HEK293T (cell line): ENCODE measurements at regions not wholly inside any gene's neighbourhood (a gene's known extent, or its start where the extent isn't known, plus 50 kb on each side); places are given as distances from the start of the nearest gene placed in this dataset.

Source experiments
- BHLHE40 ChIP-seq: fragments of 450-650 bp; IDR thresholded peaks from 2 replicates; pipeline ENCODE4 v1.6.1; 2016; ENCODE audit warnings: mild to moderate bottlenecking, moderate library complexity, borderline replicate concordance
- ELF4 ChIP-seq: fragments of 450-650 bp; IDR thresholded peaks from 2 replicates; pipeline ENCODE4 v1.6.1; 2017; ENCODE audit warnings: antibody characterized with exemption
- FOXA1 ChIP-seq: fragments of 450-650 bp; IDR thresholded peaks from 2 replicates; pipeline ENCODE4 v1.6.1; 2016; ENCODE audit warnings: mild to moderate bottlenecking
- FOXK2 ChIP-seq: fragments of 450-650 bp; IDR thresholded peaks from 2 replicates; pipeline ENCODE4 v1.6.1; 2016; ENCODE audit warnings: mild to moderate bottlenecking
- FOXM1 ChIP-seq: fragments of 450-650 bp; IDR thresholded peaks from 2 replicates; pipeline ENCODE4 v1.6.1; 2017; ENCODE audit warnings: mild to moderate bottlenecking, borderline replicate concordance
- L3MBTL2 ChIP-seq: fragments of 450-650 bp; conservative IDR thresholded peaks from 2 replicates; pipeline ENCODE4 v1.6.1; 2016; ENCODE audit warnings: mild to moderate bottlenecking
- SP1 ChIP-seq: fragments of 450-650 bp; IDR thresholded peaks from 2 replicates; pipeline ENCODE4 v1.6.1; 2017
- SUZ12 ChIP-seq: fragments of 450-650 bp; IDR thresholded peaks from 2 replicates; pipeline ENCODE4 v1.6.1; 2016; ENCODE audit warnings: mild to moderate bottlenecking
- TARDBP ChIP-seq: fragments of 450-650 bp; IDR thresholded peaks from 2 replicates; pipeline ENCODE4 v1.6.1; 2016
- ZNF384 ChIP-seq: fragments of 450-650 bp; IDR thresholded peaks from 2 replicates; pipeline ENCODE4 v1.6.1; 2016

DNA sequence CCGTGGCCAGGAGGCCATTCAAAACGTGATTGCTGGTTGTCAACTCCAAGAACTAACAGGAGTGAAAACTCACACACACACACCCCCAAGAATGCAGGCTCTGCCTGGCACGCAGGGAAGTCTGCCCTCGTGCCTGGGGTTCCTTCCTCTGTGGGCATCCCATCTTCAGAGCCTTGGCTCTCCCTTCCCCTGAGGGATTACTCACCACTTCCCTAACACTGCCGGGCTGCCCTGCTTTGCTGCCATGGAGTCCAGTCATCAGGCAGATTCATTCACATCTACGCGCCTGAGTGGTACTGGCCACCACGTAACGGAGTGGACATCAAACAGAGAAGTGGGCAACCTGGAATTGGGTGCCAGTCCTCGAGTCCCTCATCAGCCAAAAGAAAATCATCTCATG, 120.7 kb upstream of the TMEM45B start:
- TF ChIP-seq ELF4 (no peak), FOXK2 (no peak), SP1 (no peak), L3MBTL2 (no peak), SUZ12 (no peak), BHLHE40 (no peak), FOXA1 (no peak), FOXM1 (no peak), TARDBP (no peak), ZNF384 (no peak)
